Prostate gland (tissue), 2 donors: ENCODE measurements at regions not wholly inside any gene's neighbourhood (a gene's known extent, or its start where the extent isn't known, plus 50 kb on each side); places are given as distances from the start of the nearest gene placed in this dataset.

ENCODE experiments used
- DNase-seq: peaks from one replicate; pipeline ENCODE4 v3.0.0-alpha.2; 2019; ENCODE audit warnings: low spot score
- H3K27ac ChIP-seq, 2 donors: fragments of 200-600 bp; sonication (generic); 2 replicates each; pipeline ENCODE4 v1.5.1; 2017 to 2019
- H3K27me3 ChIP-seq: fragments of 200-600 bp; sonication (generic); replicated peaks from 2 replicates; pipeline ENCODE4 v1.5.1; 2019; ENCODE audit not compliant: insufficient read depth
- H3K36me3 ChIP-seq, 2 donors: fragments of 200-600 bp; sonication (generic); 1 replicate in 1 of 2; 2 replicates in 1 of 2; pipeline versions ENCODE4 v1.5.1 to v1.8.1; 2017 to 2019
- H3K4me1 ChIP-seq: fragments of 200-600 bp; sonication (generic); replicated peaks from 2 replicates; pipeline ENCODE4 v1.5.1; 2019
- H3K4me3 ChIP-seq, 2 donors: fragments of 200-600 bp; sonication (generic); 2 replicates each; pipeline ENCODE4 v1.5.1; 2017 to 2019
- H3K9me3 ChIP-seq: fragments of 200-600 bp; sonication (generic); 2 replicates; pipeline ENCODE4 v1.5.1; 2017
- POLR2A ChIP-seq: fragments of 450-650 bp; IDR thresholded peaks from one replicate; pipeline ENCODE4 v1.6.1; 2016; ENCODE audit warnings: antibody characterized with exemption, mild to moderate bottlenecking
- POLR2AphosphoS5 ChIP-seq: sonication (generic); formaldehyde crosslinking; IDR thresholded peaks from one replicate; pipeline ENCODE4 v1.6.1; 2017; ENCODE audit warnings: antibody characterized with exemption
- WGBS: methylation state at CpG from one replicate; pipeline ENCODE4 v1.1.5; 2018; 5-methylcytosine and 5-hydroxymethylcytosine counted together
- intact Hi-C: fragments of 100-400 bp; cut with DNase I; formaldehyde crosslinking; loops from one replicate; pipeline ENCODE4 v1.14.2; 2022
- TF ChIP-seq, protein P1 (sequence below), 4 experiments: fragments of 200-600 bp in 2 of 4; fragments of 450-650 bp in 2 of 4; sonication (generic) in 2 of 4; IDR thresholded peaks; 1 replicate in 3 of 4; 2 replicates in 1 of 4; pipeline ENCODE4 v1.5.1; 2016 to 2019; ENCODE audit warnings: antibody characterized with exemption in 4 of 4, mild to moderate bottlenecking in 2 of 4, moderate library complexity in 2 of 4

- no peaks in the 10 kb centered on the region for H3K36me3 ChIP-seq
- TF ChIP-seq POLR2AphosphoS5 (no peak), POLR2A (no peak)
- TF ChIP-seq, protein P1, sequence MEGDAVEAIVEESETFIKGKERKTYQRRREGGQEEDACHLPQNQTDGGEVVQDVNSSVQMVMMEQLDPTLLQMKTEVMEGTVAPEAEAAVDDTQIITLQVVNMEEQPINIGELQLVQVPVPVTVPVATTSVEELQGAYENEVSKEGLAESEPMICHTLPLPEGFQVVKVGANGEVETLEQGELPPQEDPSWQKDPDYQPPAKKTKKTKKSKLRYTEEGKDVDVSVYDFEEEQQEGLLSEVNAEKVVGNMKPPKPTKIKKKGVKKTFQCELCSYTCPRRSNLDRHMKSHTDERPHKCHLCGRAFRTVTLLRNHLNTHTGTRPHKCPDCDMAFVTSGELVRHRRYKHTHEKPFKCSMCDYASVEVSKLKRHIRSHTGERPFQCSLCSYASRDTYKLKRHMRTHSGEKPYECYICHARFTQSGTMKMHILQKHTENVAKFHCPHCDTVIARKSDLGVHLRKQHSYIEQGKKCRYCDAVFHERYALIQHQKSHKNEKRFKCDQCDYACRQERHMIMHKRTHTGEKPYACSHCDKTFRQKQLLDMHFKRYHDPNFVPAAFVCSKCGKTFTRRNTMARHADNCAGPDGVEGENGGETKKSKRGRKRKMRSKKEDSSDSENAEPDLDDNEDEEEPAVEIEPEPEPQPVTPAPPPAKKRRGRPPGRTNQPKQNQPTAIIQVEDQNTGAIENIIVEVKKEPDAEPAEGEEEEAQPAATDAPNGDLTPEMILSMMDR (IDR thresholded peaks at IDR 0.05): no peak
- no peak overlapping the region for H3K4me3 ChIP-seq
- H3K4me1 ChIP-seq: no peaks in the 10 kb centered on the region
- intact Hi-C loops: no loop called here
- H3K27ac ChIP-seq: no peak overlapping the region
- no peak for DNase-seq
- WGBS: 100% methylated on average over 1 of the region's 1 CpG
- no peaks in the 10 kb centered on the region for H3K9me3 ChIP-seq
- H3K27me3 ChIP-seq: no peaks in the 10 kb centered on the region
Measured at GRCh38 chr2:145631561-145631960, 1111.6 kb upstream of the ZEB2 start.

DNA sequence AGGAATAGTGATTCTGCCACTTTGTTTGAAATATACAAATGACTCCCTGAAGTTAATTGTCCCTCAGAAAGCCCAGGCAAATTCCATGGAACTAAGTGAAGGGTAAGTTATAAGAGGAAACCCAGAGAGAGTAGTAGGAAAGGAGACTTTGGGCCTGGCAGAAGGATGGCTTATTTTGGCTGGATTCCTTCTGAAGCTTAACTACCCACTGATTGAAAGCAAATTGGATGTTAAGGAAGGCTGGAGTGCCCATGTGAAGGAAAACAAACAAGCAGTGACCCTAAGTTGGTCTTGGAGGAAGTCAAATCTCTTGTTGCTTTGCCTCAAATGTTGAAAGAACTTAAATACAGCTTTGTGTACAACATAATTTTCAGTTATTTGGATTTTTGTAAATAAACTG is 1106.4 kb upstream of the ZEB2 start:
- no peak overlapping the region for H3K27ac ChIP-seq

GRCh38 chr2:145625111-145625510 is 1105.2 kb upstream of the ZEB2 start:
- no peak for DNase-seq
- Histone ChIP-seq H3K4me3 (no peak overlapping the region), H3K9me3 (no peaks in the 10 kb centered on the region), H3K36me3 (no peaks in the 10 kb centered on the region), H3K27me3 (no peaks in the 10 kb centered on the region), H3K4me1 (no peaks in the 10 kb centered on the region), H3K27ac (no peak overlapping the region)
- intact Hi-C loops: no loop called here
- WGBS: 84% methylated on average over 1 of the region's 1 CpG
- TF ChIP-seq, protein P1 (IDR thresholded peaks at IDR 0.05): no peak
- TF ChIP-seq POLR2A: no peak

More for the DNA sequence above, 1106.4 kb upstream of the ZEB2 start:
- Histone ChIP-seq H3K4me3 (no peak overlapping the region), H3K36me3 (no peaks in the 10 kb centered on the region), H3K9me3 (no peaks in the 10 kb centered on the region), H3K4me1 (no peaks in the 10 kb centered on the region), H3K27me3 (no peaks in the 10 kb centered on the region)
- no peak for TF ChIP-seq POLR2AphosphoS5
- TF ChIP-seq, protein P1 (IDR thresholded peaks at IDR 0.05): no peak
- no peak for TF ChIP-seq POLR2A
- DNase-seq: no peak
- intact Hi-C loops: no loop called here

DNA sequence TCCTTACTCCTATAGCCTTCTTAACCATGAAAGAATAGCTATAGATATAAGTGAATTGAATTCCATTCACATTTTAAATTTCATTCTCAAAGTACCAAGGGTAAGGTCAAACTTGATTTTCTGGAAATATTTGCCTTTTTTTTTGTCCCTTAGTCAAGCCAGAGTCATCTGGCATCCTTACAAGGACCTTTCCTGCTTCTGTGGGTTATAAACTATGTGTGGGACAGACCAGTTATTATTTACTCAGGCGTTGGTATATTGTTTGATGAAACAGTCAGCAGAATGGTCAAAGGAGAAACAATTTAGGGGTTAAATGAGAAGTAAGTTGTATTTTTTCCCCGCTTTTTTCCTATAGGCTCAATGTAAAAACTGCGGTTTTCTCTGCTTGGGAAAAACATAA is 1103.2 kb upstream of the ZEB2 start:
- 80% methylated on average over 3 of the region's 3 CpGs for WGBS
- DNase-seq: no peak
- H3K9me3 ChIP-seq: no peaks in the 10 kb centered on the region
- H3K4me3 ChIP-seq: no peak overlapping the region
- TF ChIP-seq POLR2AphosphoS5 (no peak), POLR2A (no peak)
- TF ChIP-seq, protein P1 (IDR thresholded peaks at IDR 0.05): no peak
- H3K36me3 ChIP-seq: no peaks in the 10 kb centered on the region
- no peaks in the 10 kb centered on the region for H3K27me3 ChIP-seq
- H3K4me1 ChIP-seq: no peaks in the 10 kb centered on the region
- H3K27ac ChIP-seq: no peak overlapping the region
- intact Hi-C loops: no loop called here

DNA sequence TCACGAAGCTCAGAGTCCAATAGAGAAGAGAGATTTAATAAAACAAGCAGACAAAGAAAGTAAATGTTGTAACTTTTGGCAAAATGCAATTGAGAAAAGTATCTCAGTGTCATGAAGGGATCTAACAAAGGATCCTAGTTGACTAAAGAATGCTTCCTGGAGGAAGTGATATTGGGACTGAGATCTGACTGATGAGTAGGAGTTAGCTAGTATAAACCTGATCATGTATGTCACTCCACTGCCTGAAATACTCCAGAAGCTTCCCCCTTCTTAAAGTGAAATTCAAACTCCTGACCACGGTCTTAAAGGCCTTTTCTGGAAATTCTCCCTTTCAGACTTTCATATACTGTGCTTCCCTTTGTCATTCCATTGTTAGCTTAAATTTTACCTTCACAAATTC is 1102.4 kb upstream of the ZEB2 start:
- H3K9me3 ChIP-seq: no peaks in the 10 kb centered on the region
- intact Hi-C loops: no loop called here
- H3K4me1 ChIP-seq: no peaks in the 10 kb centered on the region
- DNase-seq: no peak
- H3K4me3 ChIP-seq: no peak overlapping the region
- H3K27ac ChIP-seq: no peak overlapping the region
- no peaks in the 10 kb centered on the region for H3K27me3 ChIP-seq
- no peaks in the 10 kb centered on the region for H3K36me3 ChIP-seq
- TF ChIP-seq, protein P1 (IDR thresholded peaks at IDR 0.05): no peak
- TF ChIP-seq POLR2AphosphoS5 (no peak), POLR2A (no peak)
- WGBS: 91% methylated on average over 2 of the region's 2 CpGs
